ENCODE measurements at regions not wholly inside any gene's neighbourhood (a gene's known extent, or its start where the extent isn't known, plus 50 kb on each side); places are given as distances from the start of the nearest gene placed in this dataset.
"Not testable (repeated sequence)": the region's sequence is repeated elsewhere in the genome, so short reads cannot be mapped to it uniquely, and the experiment has no call there.

- Mint-ChIP-seq H3K27ac (no peak overlapping the region), H3K4me3 (no peak overlapping the region), H3K9me3 (peaks cover 0 to 3% (median 3%) of the 10 kb centered on the region in 3 donors), H3K36me3 (no peaks in the 10 kb centered on the region), H3K27me3 (no peaks in the 10 kb centered on the region), H3K4me1 (no peaks in the 10 kb centered on the region)
- DNase-seq = no peak
- Histone ChIP-seq H3K36me3 (ENCODE audit: control insufficient read depth in 2 of 2, extremely low read depth in 1 of 2, insufficient read depth in 1 of 2, low read length in 1 of 2) (no peaks in the 10 kb centered on the region), H3K4me3 (ENCODE audit: control insufficient read depth in 1 of 2, extremely low read depth in 1 of 2, low read length in 1 of 2) (no peak overlapping the region), H3K4me1 (ENCODE audit: control insufficient read depth in 1 of 2, extremely low read depth in 1 of 2, insufficient read depth in 2 of 2, low read length in 2 of 2) (no peaks in the 10 kb centered on the region), H3K27ac (ENCODE audit: low read length) (no peak overlapping the region), H3K9me3 (no peaks in the 10 kb centered on the region), H3K27me3 (replicated peaks in 1 of 2; ENCODE audit: control insufficient read depth in 2 of 2, extremely low read depth in 1 of 2, insufficient read depth in 2 of 2, low read length in 1 of 2) (no peaks in the 10 kb centered on the region)
- ChIA-PET CTCF (no interaction called here), POLR2A (no interaction called here)
- ATAC-seq (replicated peaks in 1 of 4) = no peak
- WGBS (ENCODE audit: insufficient coverage) = 71% methylated on average over 10 of the region's 12 CpGs
These were observed 174.2 kb downstream of the TEX29 start for GRCh38 chr13:111494641-111495040.

GRCh38 chr13:111501596-111502535 is 181.4 kb downstream of the TEX29 start:
- H3K4me1 ChIP-seq (ENCODE audit: control insufficient read depth in 1 of 2, extremely low read depth in 1 of 2, insufficient read depth in 2 of 2, low read length in 2 of 2); H3K36me3 Mint-ChIP-seq; H3K9me3 ChIP-seq; H3K4me3 ChIP-seq (ENCODE audit: control insufficient read depth in 1 of 2, extremely low read depth in 1 of 2, low read length in 1 of 2); H3K27ac Mint-ChIP-seq; ATAC-seq (replicated peaks in 1 of 4); H3K4me1 Mint-ChIP-seq; CTCF ChIA-PET; H3K9me3 Mint-ChIP-seq; DNase-seq; H3K27ac ChIP-seq (ENCODE audit: low read length); H3K36me3 ChIP-seq (ENCODE audit: control insufficient read depth in 2 of 2, extremely low read depth in 1 of 2, insufficient read depth in 1 of 2, low read length in 1 of 2); POLR2A ChIA-PET; H3K4me3 Mint-ChIP-seq: not testable (repeated sequence)
- H3K27me3 ChIP-seq (replicated peaks in 1 of 2; ENCODE audit: control insufficient read depth in 2 of 2, extremely low read depth in 1 of 2, insufficient read depth in 2 of 2, low read length in 1 of 2) = peaks cover 0 to 15% of the 10 kb centered on the region in 2 experiments
- peaks cover 28 to 29% of the 10 kb centered on the region in 2 donors for H3K27me3 Mint-ChIP-seq
- WGBS (ENCODE audit: insufficient coverage) = 80% methylated on average over 3 of the region's 16 CpGs

GRCh38 chr13:111502957-111503356 is 182.5 kb downstream of the TEX29 start:
- H3K27ac ChIP-seq (ENCODE audit: low read length) = no peak overlapping the region
- Mint-ChIP-seq H3K27me3 (peaks cover 29 to 31% of the 10 kb centered on the region in 2 donors), H3K9me3 (peaks cover 4 to 5% (median 5%) of the 10 kb centered on the region in 3 donors), H3K4me1 (no peaks in the 10 kb centered on the region), H3K27ac (no peak overlapping the region), H3K36me3 (no peaks in the 10 kb centered on the region), H3K4me3 (no peak overlapping the region)
- ChIA-PET CTCF (no interaction called here), POLR2A (no interaction called here)
- H3K36me3 ChIP-seq (ENCODE audit: control insufficient read depth in 2 of 2, extremely low read depth in 1 of 2, insufficient read depth in 1 of 2, low read length in 1 of 2) = no peaks in the 10 kb centered on the region
- H3K4me3 ChIP-seq (ENCODE audit: control insufficient read depth in 1 of 2, extremely low read depth in 1 of 2, low read length in 1 of 2) = no peak overlapping the region
- WGBS (ENCODE audit: insufficient coverage) = 70% methylated on average over 2 of the region's 6 CpGs
- no peaks in the 10 kb centered on the region for H3K9me3 ChIP-seq
- peaks cover 0 to 15% of the 10 kb centered on the region in 2 experiments for H3K27me3 ChIP-seq (replicated peaks in 1 of 2; ENCODE audit: control insufficient read depth in 2 of 2, extremely low read depth in 1 of 2, insufficient read depth in 2 of 2, low read length in 1 of 2)
- ATAC-seq (replicated peaks in 1 of 4) (no peak), DNase-seq (no peak)
- H3K4me1 ChIP-seq (ENCODE audit: control insufficient read depth in 1 of 2, extremely low read depth in 1 of 2, insufficient read depth in 2 of 2, low read length in 2 of 2) = no peaks in the 10 kb centered on the region

- ChIA-PET POLR2A (no interaction called here), CTCF (no interaction called here)
- no peaks in the 10 kb centered on the region for H3K36me3 Mint-ChIP-seq
- no peak for ATAC-seq (replicated peaks in 1 of 4)
- peaks cover 4 to 5% (median 5%) of the 10 kb centered on the region in 3 donors for H3K9me3 Mint-ChIP-seq
- DNase-seq = no peak
- H3K4me1 ChIP-seq (ENCODE audit: control insufficient read depth in 1 of 2, extremely low read depth in 1 of 2, insufficient read depth in 2 of 2, low read length in 2 of 2) = no peaks in the 10 kb centered on the region
- 67% methylated on average over 7 of the region's 7 CpGs for WGBS (ENCODE audit: insufficient coverage)
- H3K4me1 Mint-ChIP-seq = no peaks in the 10 kb centered on the region
- no peak overlapping the region for H3K27ac ChIP-seq (ENCODE audit: low read length)
- no peaks in the 10 kb centered on the region for H3K36me3 ChIP-seq (ENCODE audit: control insufficient read depth in 2 of 2, extremely low read depth in 1 of 2, insufficient read depth in 1 of 2, low read length in 1 of 2)
- H3K9me3 ChIP-seq = no peaks in the 10 kb centered on the region
- no peak overlapping the region for H3K27ac Mint-ChIP-seq
- H3K4me3 Mint-ChIP-seq = no peak overlapping the region
- H3K27me3 ChIP-seq (replicated peaks in 1 of 2; ENCODE audit: control insufficient read depth in 2 of 2, extremely low read depth in 1 of 2, insufficient read depth in 2 of 2, low read length in 1 of 2) = peaks cover 0 to 17% of the 10 kb centered on the region in 2 experiments
- peaks cover 29 to 31% of the 10 kb centered on the region in 2 donors for H3K27me3 Mint-ChIP-seq
- H3K4me3 ChIP-seq (ENCODE audit: control insufficient read depth in 1 of 2, extremely low read depth in 1 of 2, low read length in 1 of 2) = no peak overlapping the region
These were observed 182.9 kb downstream of the TEX29 start for GRCh38 chr13:111503376-111503775.

- H3K4me3 ChIP-seq (ENCODE audit: control insufficient read depth in 1 of 2, extremely low read depth in 1 of 2, low read length in 1 of 2) = no peak overlapping the region
- no peaks in the 10 kb centered on the region for H3K36me3 ChIP-seq (ENCODE audit: control insufficient read depth in 2 of 2, extremely low read depth in 1 of 2, insufficient read depth in 1 of 2, low read length in 1 of 2)
- no peak for DNase-seq
- POLR2A ChIA-PET = no interaction called here
- H3K4me1 ChIP-seq (ENCODE audit: control insufficient read depth in 1 of 2, extremely low read depth in 1 of 2, insufficient read depth in 2 of 2, low read length in 2 of 2) = no peaks in the 10 kb centered on the region
- no peak for ATAC-seq (replicated peaks in 1 of 4)
- Mint-ChIP-seq H3K36me3 (no peaks in the 10 kb centered on the region), H3K27me3 (peaks cover 29 to 31% of the 10 kb centered on the region in 2 donors), H3K9me3 (peaks cover 4 to 5% (median 5%) of the 10 kb centered on the region in 3 donors), H3K4me1 (no peaks in the 10 kb centered on the region), H3K27ac (no peak overlapping the region), H3K4me3 (no peak overlapping the region)
- H3K9me3 ChIP-seq = no peaks in the 10 kb centered on the region
- peaks cover 0 to 19% of the 10 kb centered on the region in 2 experiments for H3K27me3 ChIP-seq (replicated peaks in 1 of 2; ENCODE audit: control insufficient read depth in 2 of 2, extremely low read depth in 1 of 2, insufficient read depth in 2 of 2, low read length in 1 of 2)
- CTCF ChIA-PET = no interaction called here
- 50% methylated on average over 6 of the region's 13 CpGs for WGBS (ENCODE audit: insufficient coverage)
- no peak overlapping the region for H3K27ac ChIP-seq (ENCODE audit: low read length)
These were observed 183.7 kb downstream of the TEX29 start for GRCh38 chr13:111503905-111504695.

GRCh38 chr13:111505175-111505777 is 184.8 kb downstream of the TEX29 start:
- DNase-seq (no peak), ATAC-seq (replicated peaks in 1 of 4) (no peak)
- Mint-ChIP-seq H3K4me1 (no peaks in the 10 kb centered on the region), H3K4me3 (no peak overlapping the region), H3K9me3 (peaks cover 4 to 5% (median 5%) of the 10 kb centered on the region in 3 donors), H3K27me3 (peaks cover 25 to 31% of the 10 kb centered on the region in 2 donors), H3K27ac (no peak overlapping the region), H3K36me3 (no peaks in the 10 kb centered on the region)
- H3K36me3 ChIP-seq (ENCODE audit: control insufficient read depth in 2 of 2, extremely low read depth in 1 of 2, insufficient read depth in 1 of 2, low read length in 1 of 2) = no peaks in the 10 kb centered on the region
- no peaks in the 10 kb centered on the region for H3K9me3 ChIP-seq
- H3K27ac ChIP-seq (ENCODE audit: low read length) = no peak overlapping the region
- peaks cover 0 to 21% of the 10 kb centered on the region in 2 experiments for H3K27me3 ChIP-seq (replicated peaks in 1 of 2; ENCODE audit: control insufficient read depth in 2 of 2, extremely low read depth in 1 of 2, insufficient read depth in 2 of 2, low read length in 1 of 2)
- ChIA-PET CTCF (interaction anchor here (0.6 to 0.7 kb wide), 3 partner anchors 210 to 1103 kb away, joined by 4 to 13 read pairs (median 6); no protein-coding TSS in a partner anchor), POLR2A (no interaction called here)
- H3K4me3 ChIP-seq (ENCODE audit: control insufficient read depth in 1 of 2, extremely low read depth in 1 of 2, low read length in 1 of 2) = no peak overlapping the region
- H3K4me1 ChIP-seq (ENCODE audit: control insufficient read depth in 1 of 2, extremely low read depth in 1 of 2, insufficient read depth in 2 of 2, low read length in 2 of 2) = no peaks in the 10 kb centered on the region
- WGBS (ENCODE audit: insufficient coverage) = 3% methylated on average over 5 of the region's 20 CpGs
